ENCODE measurements at regions not wholly inside any gene's neighbourhood (a gene's known extent, or its start where the extent isn't known, plus 50 kb on each side); places are given as distances from the start of the nearest gene placed in this dataset.

DNA sequence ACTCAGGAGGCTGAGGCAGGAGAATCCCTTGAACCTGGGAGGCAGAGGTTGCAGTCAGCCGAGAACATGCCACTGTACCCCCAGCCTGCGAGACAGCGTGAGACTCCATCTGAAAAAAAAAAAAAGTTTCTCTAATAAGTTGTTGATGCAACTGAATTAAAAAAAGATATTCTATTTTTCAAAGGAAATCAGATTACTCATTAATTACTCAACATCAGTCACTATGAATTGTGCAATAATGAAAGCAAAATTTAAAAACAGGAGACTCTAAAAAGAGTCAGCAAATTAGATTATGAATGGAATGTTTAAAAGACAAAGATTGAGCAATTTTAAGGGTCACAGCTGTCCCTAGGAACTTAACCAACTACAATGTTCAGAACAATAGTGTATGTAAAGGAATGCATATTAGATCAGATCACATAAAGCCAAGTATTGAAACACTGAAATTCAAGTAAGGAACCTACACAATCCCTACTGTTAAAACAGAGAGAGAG lies 60.2 kb upstream of the SLC4A7 start:
- H3K4me3 ChIP-seq (ENCODE audit: low read length) = no peak overlapping the region
- DNase-seq = peak; percentile 50
- H3K27ac ChIP-seq (ENCODE audit: low read length) = no peak overlapping the region
- H3K27me3 ChIP-seq (ENCODE audit: control insufficient read depth, insufficient read depth, low read length) = no peaks in the 10 kb centered on the region
- no peaks in the 10 kb centered on the region for H3K9me3 ChIP-seq (replicated peaks; ENCODE audit: control insufficient read depth, low read depth, low read length)
- WGBS (ENCODE audit: insufficient coverage) = no CpG with 5 or more reads among the region's 3 CpGs
- H3K36me3 ChIP-seq (ENCODE audit: control insufficient read depth, insufficient read depth, low read length) = no peaks in the 10 kb centered on the region
- H3K4me1 ChIP-seq (ENCODE audit: control insufficient read depth, insufficient read depth, low read length) = no peaks in the 10 kb centered on the region

DNA sequence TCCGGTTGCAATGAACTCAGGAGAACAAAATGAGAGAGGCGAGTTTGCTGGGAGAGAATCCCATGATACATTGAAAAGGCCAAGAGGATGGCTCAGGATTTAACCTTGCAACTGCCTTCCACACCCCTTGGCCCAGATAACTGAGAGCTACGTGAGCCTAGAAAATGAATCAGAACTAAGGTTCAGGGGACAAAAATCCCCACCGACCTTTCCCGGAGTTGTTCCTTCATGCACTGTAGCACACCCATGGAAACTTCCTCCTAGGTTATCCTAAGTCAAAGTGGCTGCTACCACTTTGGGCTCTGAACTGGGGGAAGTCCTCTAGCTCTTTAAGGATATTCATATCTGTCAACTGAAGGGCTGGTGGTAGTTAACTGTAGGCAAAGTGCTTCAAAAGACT lies 58.3 kb upstream of the SLC4A7 start:
- no peak overlapping the region for H3K27ac ChIP-seq (ENCODE audit: low read length)
- 27% methylated on average over 2 of the region's 5 CpGs for WGBS (ENCODE audit: insufficient coverage)
- H3K27me3 ChIP-seq (ENCODE audit: control insufficient read depth, insufficient read depth, low read length) = no peaks in the 10 kb centered on the region
- no peaks in the 10 kb centered on the region for H3K4me1 ChIP-seq (ENCODE audit: control insufficient read depth, insufficient read depth, low read length)
- no peak for DNase-seq
- H3K9me3 ChIP-seq (replicated peaks; ENCODE audit: control insufficient read depth, low read depth, low read length) = no peaks in the 10 kb centered on the region
- H3K4me3 ChIP-seq (ENCODE audit: low read length) = no peak overlapping the region
- no peaks in the 10 kb centered on the region for H3K36me3 ChIP-seq (ENCODE audit: control insufficient read depth, insufficient read depth, low read length)

DNA sequence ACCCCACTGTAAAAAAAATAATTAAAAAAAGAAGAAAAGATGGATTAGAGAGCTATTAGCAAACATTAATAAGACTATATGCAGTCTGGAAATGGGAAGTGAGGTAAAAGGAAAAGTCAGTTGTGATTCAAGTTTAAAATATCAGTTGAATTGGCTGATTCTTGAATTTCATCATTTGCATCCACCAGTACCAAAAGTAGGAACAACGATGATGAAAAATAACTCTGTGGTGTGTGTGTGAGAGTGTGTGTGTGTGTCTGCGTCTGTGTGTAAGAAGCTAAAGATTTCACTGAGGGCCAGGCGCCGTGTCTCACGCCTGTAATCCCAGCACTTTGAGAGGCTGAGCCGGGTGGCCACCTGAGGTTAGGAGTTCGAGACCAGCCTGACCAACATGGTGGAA lies 56.0 kb upstream of the SLC4A7 start:
- no peaks in the 10 kb centered on the region for H3K9me3 ChIP-seq (replicated peaks; ENCODE audit: control insufficient read depth, low read depth, low read length)
- no peaks in the 10 kb centered on the region for H3K27me3 ChIP-seq (ENCODE audit: control insufficient read depth, insufficient read depth, low read length)
- WGBS (ENCODE audit: insufficient coverage) = 90% methylated on average over 7 of the region's 7 CpGs
- H3K27ac ChIP-seq (ENCODE audit: low read length) = no peak overlapping the region
- H3K4me3 ChIP-seq (ENCODE audit: low read length) = no peak overlapping the region
- no peaks in the 10 kb centered on the region for H3K36me3 ChIP-seq (ENCODE audit: control insufficient read depth, insufficient read depth, low read length)
- H3K4me1 ChIP-seq (ENCODE audit: control insufficient read depth, insufficient read depth, low read length) = no peaks in the 10 kb centered on the region
- no peak for DNase-seq

DNA sequence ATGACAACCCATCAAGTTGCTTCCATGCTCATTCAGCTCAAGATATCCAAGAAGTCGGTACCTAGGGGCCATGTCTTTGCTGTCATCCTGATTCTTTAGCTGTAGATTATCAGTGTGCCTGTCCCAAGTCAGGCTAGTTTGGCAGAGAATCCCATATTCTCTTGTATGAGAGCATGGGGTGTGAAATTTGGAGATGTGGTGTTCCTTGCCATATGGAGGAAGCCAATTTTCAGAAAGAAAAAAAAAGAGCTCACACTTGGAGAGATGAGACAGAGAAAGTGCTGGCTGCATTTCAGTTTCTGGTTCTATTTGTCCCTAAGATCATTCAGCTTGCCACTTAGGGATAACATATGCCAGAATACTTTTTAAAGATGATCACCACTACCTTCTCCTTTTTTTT lies 52.3 kb upstream of the SLC4A7 start:
- no peak for DNase-seq
- Histone ChIP-seq H3K4me1 (ENCODE audit: control insufficient read depth, insufficient read depth, low read length) (peaks cover 5% of the 10 kb centered on the region), H3K9me3 (replicated peaks; ENCODE audit: control insufficient read depth, low read depth, low read length) (no peaks in the 10 kb centered on the region), H3K4me3 (ENCODE audit: low read length) (no peak overlapping the region), H3K27me3 (ENCODE audit: control insufficient read depth, insufficient read depth, low read length) (no peaks in the 10 kb centered on the region), H3K36me3 (ENCODE audit: control insufficient read depth, insufficient read depth, low read length) (no peaks in the 10 kb centered on the region), H3K27ac (ENCODE audit: low read length) (no peak overlapping the region)
- 83% methylated on average over 1 of the region's 1 CpG for WGBS (ENCODE audit: insufficient coverage)

- Histone ChIP-seq H3K27me3 (ENCODE audit: control insufficient read depth, insufficient read depth, low read length) (no peaks in the 10 kb centered on the region), H3K4me1 (ENCODE audit: control insufficient read depth, insufficient read depth, low read length) (peaks cover 5% of the 10 kb centered on the region), H3K36me3 (ENCODE audit: control insufficient read depth, insufficient read depth, low read length) (no peaks in the 10 kb centered on the region), H3K4me3 (ENCODE audit: low read length) (no peak overlapping the region), H3K9me3 (replicated peaks; ENCODE audit: control insufficient read depth, low read depth, low read length) (no peaks in the 10 kb centered on the region), H3K27ac (ENCODE audit: low read length) (no peak overlapping the region)
- no peak for DNase-seq
- no CpG with 5 or more reads among the region's 2 CpGs for WGBS (ENCODE audit: insufficient coverage)
These were observed 51.7 kb upstream of the SLC4A7 start for GRCh38 chr3:27535809-27536392.

GRCh38 chr3:27533718-27534573 lies 49.8 kb upstream of the SLC4A7 start:
- WGBS (ENCODE audit: insufficient coverage) = 40% methylated on average over 1 of the region's 10 CpGs
- Histone ChIP-seq H3K27me3 (ENCODE audit: control insufficient read depth, insufficient read depth, low read length) (no peaks in the 10 kb centered on the region), H3K4me3 (ENCODE audit: low read length) (no peak overlapping the region), H3K36me3 (ENCODE audit: control insufficient read depth, insufficient read depth, low read length) (no peaks in the 10 kb centered on the region), H3K27ac (ENCODE audit: low read length) (no peak overlapping the region), H3K9me3 (replicated peaks; ENCODE audit: control insufficient read depth, low read depth, low read length) (no peaks in the 10 kb centered on the region), H3K4me1 (ENCODE audit: control insufficient read depth, insufficient read depth, low read length) (peaks cover 5% of the 10 kb centered on the region)
- DNase-seq = peak; percentile 47

Data from muscle of leg (tissue), 3 donors.